OCI-LY7 (cell line): ENCODE measurements at regions not wholly inside any gene's neighbourhood (a gene's known extent, or its start where the extent isn't known, plus 50 kb on each side); places are given as distances from the start of the nearest gene placed in this dataset.
"Not testable (repeated sequence)": the region's sequence is repeated elsewhere in the genome, so short reads cannot be mapped to it uniquely, and the experiment has no call there.

ENCODE experiments used
- BruUV-seq: library from RNA; stranded (reverse); fragments of 400-500 nt; replicated peaks from 2 replicates; lab custom pipeline; 2021; lab: Mats Ljungman, UMichigan
- CTCF ChIA-PET: fragments of 300-600 bp; sonication (Branson Sonifier 250); formaldehyde crosslinking; loops from one replicate; lab custom pipeline; 2022; ENCODE audit warnings: antibody characterized with exemption; ENCODE audit not compliant: unreplicated experiment; lab: Charles Lee
- POLR2A ChIA-PET: fragments of 300-600 bp; sonication (Branson Sonifier 250); formaldehyde crosslinking; loops from one replicate; lab custom pipeline; 2022; ENCODE audit warnings: antibody characterized with exemption; lab: Charles Lee
- DNase-seq: peaks from one replicate; pipeline ENCODE4 v3.0.0-alpha.2; 2015; ENCODE audit warnings: low spot score
- H2AFZ ChIP-seq: fragments of 200-600 bp; sonication (generic), shearing (Covaris generic); 2 replicates; pipeline ENCODE4 v1.6.1; 2014; ENCODE audit warnings: mild to moderate bottlenecking, antibody characterized with exemption, low read length, moderate library complexity
- H3K27ac ChIP-seq: fragments of 200-600 bp; sonication (generic); 2 replicates; pipeline ENCODE4 v1.5.1; 2014; ENCODE audit warnings: mixed run types, low read depth, mild to moderate bottlenecking, moderate library complexity, low read length, inconsistent platforms; ENCODE audit not compliant: poor library complexity, severe bottlenecking
- H3K36me3 ChIP-seq: fragments of 200-600 bp; sonication (generic); 2 replicates; pipeline ENCODE4 v1.6.1; 2014; ENCODE audit warnings: mild to moderate bottlenecking, antibody characterized with exemption, low read length, moderate library complexity, mixed read lengths; ENCODE audit not compliant: insufficient read depth
- H3K4me1 ChIP-seq: fragments of 200-600 bp; sonication (generic); 2 replicates; pipeline ENCODE4 v1.5.1; 2014; ENCODE audit warnings: mild to moderate bottlenecking, low read length; ENCODE audit not compliant: insufficient read depth, poor library complexity, severe bottlenecking
- H3K4me2 ChIP-seq: fragments of 200-600 bp; sonication (generic); 2 replicates; pipeline ENCODE4 v1.6.1; 2014; ENCODE audit warnings: mild to moderate bottlenecking, low read length
- H3K4me3 ChIP-seq: fragments of 200-600 bp; sonication (generic); 2 replicates; pipeline ENCODE4 v1.5.1; 2014; ENCODE audit warnings: mild to moderate bottlenecking, low read depth, low read length; ENCODE audit not compliant: poor library complexity, severe bottlenecking
- H3K79me2 ChIP-seq: fragments of 200-600 bp; sonication (generic); 2 replicates; pipeline ENCODE4 v1.6.1; 2016; ENCODE audit warnings: low read depth, mild to moderate bottlenecking, low read length, moderate library complexity, mixed read lengths; ENCODE audit not compliant: insufficient read depth
- H3K9me2 ChIP-seq: fragments of 200-600 bp; sonication (generic); 2 replicates; pipeline ENCODE4 v1.6.1; 2016; ENCODE audit warnings: mild to moderate bottlenecking, low read length, mixed read lengths; ENCODE audit not compliant: insufficient read depth
- H3K9me3 ChIP-seq: fragments of 200-600 bp; sonication (generic); 2 replicates; pipeline ENCODE4 v1.6.1; 2014; ENCODE audit warnings: mild to moderate bottlenecking, mixed run types, low read length, mixed read lengths
- H4K20me1 ChIP-seq: fragments of 200-600 bp; sonication (generic); 2 replicates; pipeline ENCODE4 v1.6.1; 2014; ENCODE audit warnings: mild to moderate bottlenecking, antibody characterized with exemption, low read length, moderate library complexity, mixed read lengths; ENCODE audit not compliant: insufficient read depth
- CTCF ChIP-seq: fragments of 200-600 bp; sonication (generic); conservative IDR thresholded peaks from 2 replicates; pipeline ENCODE4 v1.5.1; 2014; ENCODE audit warnings: mild to moderate bottlenecking, antibody characterized with exemption, low read length, moderate library complexity, mixed read lengths
- EZH2phosphoT487 ChIP-seq: fragments of 200-600 bp; sonication (generic); IDR thresholded peaks from 2 replicates; pipeline ENCODE4 v1.6.1; 2018; ENCODE audit warnings: low read depth, borderline replicate concordance, mild to moderate bottlenecking, mixed run types, antibody characterized with exemption, low read length, moderate library complexity, mixed read lengths
- intact Hi-C: fragments of 100-400 bp; cut with micrococcal nuclease; formaldehyde crosslinking; loops from one replicate; pipeline ENCODE4 v1.10.0; 2022; ENCODE audit not compliant: unreplicated experiment

GRCh38 chr4:115505326-115505725 lies 391.9 kb upstream of the NDST4 start:
- no peaks in the 10 kb centered on the region for H3K9me3 ChIP-seq
- no TSS peak for BruUV-seq
- H3K4me2 ChIP-seq: no peak overlapping the region
- intact Hi-C loops: no loop called here
- ChIA-PET POLR2A (no interaction called here), CTCF (no interaction called here)
- H3K36me3 ChIP-seq: no peaks in the 10 kb centered on the region
- no peak overlapping the region for H3K27ac ChIP-seq
- no peaks in the 10 kb centered on the region for H3K4me1 ChIP-seq
- H3K9me2 ChIP-seq: no peaks in the 10 kb centered on the region
- no peak for DNase-seq
- TF ChIP-seq EZH2phosphoT487 (no peak), CTCF (no peak)
- no peak overlapping the region for H3K4me3 ChIP-seq
- no peaks in the 10 kb centered on the region for H3K79me2 ChIP-seq
- no peaks in the 10 kb centered on the region for H4K20me1 ChIP-seq
- H2AFZ ChIP-seq: no peak overlapping the region

DNA sequence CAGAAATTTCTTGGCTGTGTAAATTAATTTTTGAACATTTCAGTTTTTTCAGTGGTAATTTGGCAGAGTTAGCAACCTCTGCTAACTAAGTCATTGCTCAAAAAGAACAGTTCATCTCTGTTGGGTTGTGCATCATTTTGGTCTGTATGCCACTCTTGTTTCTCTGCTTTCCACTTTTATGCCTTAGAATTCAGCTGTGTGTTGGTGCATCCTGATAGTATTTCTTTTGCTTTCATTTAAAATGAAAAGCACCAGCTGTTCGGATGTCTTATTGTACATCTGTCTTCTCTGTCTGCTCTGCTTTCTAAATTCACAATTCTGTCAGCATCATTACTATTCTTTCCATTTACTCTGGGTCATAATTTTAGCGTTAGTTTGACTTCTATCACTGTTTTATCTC lies 388.2 kb upstream of the NDST4 start:
- DNase-seq: no peak
- no peak overlapping the region for H3K4me2 ChIP-seq
- H3K4me3 ChIP-seq: no peak overlapping the region
- no peaks in the 10 kb centered on the region for H3K4me1 ChIP-seq
- TF ChIP-seq CTCF (no peak), EZH2phosphoT487 (no peak)
- H2AFZ ChIP-seq: no peak overlapping the region
- CTCF ChIA-PET: no interaction called here
- no peaks in the 10 kb centered on the region for H3K9me3 ChIP-seq
- intact Hi-C loops: no loop called here
- H3K27ac ChIP-seq: no peak overlapping the region
- no TSS peak for BruUV-seq
- H4K20me1 ChIP-seq: no peaks in the 10 kb centered on the region
- no peaks in the 10 kb centered on the region for H3K36me3 ChIP-seq
- no peaks in the 10 kb centered on the region for H3K9me2 ChIP-seq
- no peaks in the 10 kb centered on the region for H3K79me2 ChIP-seq
- POLR2A ChIA-PET: no interaction called here

DNA sequence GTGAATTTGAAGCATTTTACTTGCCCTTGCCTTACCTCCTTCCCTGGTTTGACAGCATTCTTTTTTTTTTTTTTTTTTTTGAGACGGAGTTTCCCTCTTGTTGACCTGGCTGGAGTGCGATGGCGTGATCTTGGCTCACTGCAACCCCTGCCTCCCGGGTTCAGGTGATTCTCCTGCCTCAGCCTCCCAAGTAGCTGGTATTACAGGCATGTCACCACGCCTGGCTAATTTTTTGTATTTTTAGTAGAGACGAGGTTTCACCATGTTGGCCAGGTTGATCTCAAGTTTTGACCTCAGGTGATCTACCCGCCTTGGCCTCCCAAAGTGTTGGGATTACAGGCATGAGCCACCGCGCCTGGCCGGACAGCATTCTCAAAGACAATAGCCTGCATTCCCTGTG lies 380.4 kb upstream of the NDST4 start:
- POLR2A ChIA-PET: interaction anchor here (0.7 kb wide), 1 partner anchor 22 kb away, joined by 3 read pairs; no protein-coding TSS in a partner anchor
- H3K79me2 ChIP-seq, H3K9me2 ChIP-seq, H3K4me1 ChIP-seq, CTCF ChIA-PET, H3K4me3 ChIP-seq, H4K20me1 ChIP-seq, intact Hi-C loops, BruUV-seq, DNase-seq, H3K9me3 ChIP-seq, H3K4me2 ChIP-seq, H3K36me3 ChIP-seq, H2AFZ ChIP-seq, H3K27ac ChIP-seq: not testable (repeated sequence)
